ENCODE measurements at regions not wholly inside any gene's neighbourhood (a gene's known extent, or its start where the extent isn't known, plus 50 kb on each side); places are given as distances from the start of the nearest gene placed in this dataset.

- no peak for TF ChIP-seq ATF4 (CRISPR knock-in tag; IDR thresholded peaks at IDR 0.05)
- TF ChIP-seq NR3C1 (CRISPR knock-in tag; IDR thresholded peaks at IDR 0.05), result no peak
- no peak for TF ChIP-seq MAX (CRISPR knock-in tag; IDR thresholded peaks at IDR 0.05)
- no peak for TF ChIP-seq ZNF175 (CRISPR knock-in tag; IDR thresholded peaks at IDR 0.05; ENCODE audit: low read depth)
- no peak for TF ChIP-seq GABPB2 (CRISPR knock-in tag; conservative IDR thresholded peaks at IDR 0.05)
- TF ChIP-seq PKNOX1 (IDR thresholded peaks at IDR 0.05), result no peak
- no peak for TF ChIP-seq NFE2 (IDR thresholded peaks at IDR 0.05; ENCODE audit: low read depth)
- no peak for TF ChIP-seq POU5F1 (IDR thresholded peaks at IDR 0.05; ENCODE audit: borderline replicate concordance, low read depth, low read length, partially characterized antibody)
- TF ChIP-seq CTCF (IDR thresholded peaks at IDR 0.05 in 2 of 3, conservative IDR thresholded peaks at IDR 0.05 in 1 of 3; ENCODE audit: insufficient read depth in 2 of 3, low read depth in 1 of 3, low read length in 3 of 3), result no peak
Measured at GRCh38 chr1:239056940-239057339, 329.4 kb upstream of the CHRM3 start.

All from K562 (cell line).